Activated CD4-positive, alpha-beta T cell treated with anti-CD3 and anti-CD28 coated beads, Interleukin-2, amount 50 U/mL, for 48 hours (primary cell): ENCODE measurements at regions not wholly inside any gene's neighbourhood (a gene's known extent, or its start where the extent isn't known, plus 50 kb on each side); places are given as distances from the start of the nearest gene placed in this dataset.

ENCODE experiments used
- DNase-seq, 2 experiments: peaks; one replicate each; pipeline ENCODE4 v3.0.0-alpha.2; 2020

DNA sequence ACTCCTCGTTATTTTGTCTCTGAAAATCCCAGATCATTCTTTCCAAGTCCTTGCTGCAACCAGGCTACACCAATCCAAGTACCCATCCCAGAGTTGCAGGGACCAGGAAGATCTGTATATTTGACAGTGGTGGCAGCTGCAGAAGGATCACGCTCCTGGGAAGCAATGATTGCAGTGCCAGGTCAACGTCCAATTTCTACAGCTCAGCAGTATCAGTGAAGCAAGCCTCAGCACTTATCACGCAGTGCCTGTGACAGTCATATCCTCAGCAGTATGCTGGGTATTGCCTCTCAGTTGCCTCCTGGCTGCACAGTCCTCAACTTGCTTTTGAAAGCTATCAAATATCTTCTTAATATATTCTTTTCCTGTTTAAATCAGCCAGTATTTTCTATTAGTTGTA lies 66.7 kb downstream of the BARHL2 start:
- DNase-seq: no peak

DNA sequence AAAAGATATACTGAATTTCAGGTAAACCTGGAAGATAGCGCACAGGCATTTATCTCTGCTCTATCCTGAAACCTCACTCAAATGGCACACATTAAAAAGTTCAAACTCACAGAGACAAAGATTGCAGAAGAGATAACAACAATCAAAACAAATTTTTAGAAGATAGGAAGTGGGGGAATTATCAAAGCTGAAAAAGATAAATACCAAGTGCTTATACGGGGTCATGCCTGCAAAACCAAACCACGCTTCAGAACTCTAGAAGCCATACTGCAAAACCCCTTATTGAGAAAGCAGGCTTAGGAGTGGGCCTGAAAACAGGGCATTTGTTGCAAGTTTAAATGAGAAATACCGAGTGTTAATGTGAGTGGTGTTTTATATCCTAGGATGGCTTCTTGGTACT lies 76.8 kb downstream of the BARHL2 start:
- DNase-seq: no peak

- DNase-seq: no peak
Measured at GRCh38 chr1:90622666-90623065, 94.4 kb downstream of the BARHL2 start.

- DNase-seq: no peak
Measured at GRCh38 chr1:90621986-90622385, 95.1 kb downstream of the BARHL2 start.

DNA sequence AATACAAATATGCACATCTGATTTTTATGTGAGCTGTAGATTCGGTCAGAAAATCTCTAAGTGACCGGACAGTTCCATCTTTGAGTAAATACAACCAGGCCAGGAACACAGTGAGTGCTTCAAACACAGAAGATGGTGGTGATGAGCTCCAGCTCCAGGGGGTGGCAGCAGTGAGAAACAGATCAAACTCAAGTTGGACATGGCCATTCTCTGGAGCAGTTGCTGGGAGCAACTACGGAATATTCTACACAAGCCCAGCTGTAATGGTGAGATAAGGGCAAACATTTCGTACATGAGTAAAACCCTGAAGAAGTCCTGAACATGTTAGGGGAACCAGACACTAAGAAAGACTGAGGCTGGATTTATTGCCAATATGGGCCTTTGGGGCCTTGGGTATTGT lies 100.7 kb downstream of the BARHL2 start:
- DNase-seq: peak in 1 of 2 experiments; percentile 6

DNA sequence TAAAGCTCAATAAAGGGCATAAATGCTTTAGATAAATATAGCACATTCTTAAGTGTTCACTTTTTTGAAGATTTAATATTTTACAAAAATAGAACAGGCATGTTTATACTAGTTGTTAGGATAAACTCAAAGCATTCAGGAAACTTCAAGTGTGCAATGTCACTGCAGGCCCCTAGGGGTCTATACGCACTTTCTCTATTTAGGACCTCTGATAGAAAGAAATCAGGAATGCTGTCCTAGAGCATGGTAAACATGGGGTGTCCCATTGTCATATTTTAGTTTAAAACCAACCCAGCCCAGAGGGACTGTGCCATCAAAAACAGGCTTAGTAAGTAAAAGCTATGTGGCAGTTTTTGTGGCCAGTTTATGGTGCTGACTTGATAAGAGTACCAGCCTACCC lies 102.2 kb downstream of the BARHL2 start:
- no peak for DNase-seq

DNA sequence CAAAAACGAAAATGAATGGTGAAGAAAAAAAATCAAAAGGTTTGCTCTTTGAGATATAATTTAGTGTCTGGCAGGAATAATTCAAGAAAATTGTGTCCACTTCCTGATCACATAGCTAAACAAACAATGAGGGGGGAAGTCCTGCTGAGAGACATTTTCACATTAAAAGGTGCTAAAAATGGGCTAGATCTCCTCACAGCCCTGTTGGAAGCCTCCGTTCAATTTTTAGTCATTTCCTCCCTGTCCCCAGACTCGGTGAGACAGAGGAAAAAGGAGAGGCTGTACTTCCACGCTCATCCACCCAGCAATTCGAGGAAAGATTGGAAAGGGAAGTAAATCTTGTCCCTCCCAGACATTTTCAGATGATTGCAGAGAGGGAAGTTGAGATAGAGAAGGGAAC lies 103.7 kb downstream of the BARHL2 start:
- DNase-seq: no peak

DNA sequence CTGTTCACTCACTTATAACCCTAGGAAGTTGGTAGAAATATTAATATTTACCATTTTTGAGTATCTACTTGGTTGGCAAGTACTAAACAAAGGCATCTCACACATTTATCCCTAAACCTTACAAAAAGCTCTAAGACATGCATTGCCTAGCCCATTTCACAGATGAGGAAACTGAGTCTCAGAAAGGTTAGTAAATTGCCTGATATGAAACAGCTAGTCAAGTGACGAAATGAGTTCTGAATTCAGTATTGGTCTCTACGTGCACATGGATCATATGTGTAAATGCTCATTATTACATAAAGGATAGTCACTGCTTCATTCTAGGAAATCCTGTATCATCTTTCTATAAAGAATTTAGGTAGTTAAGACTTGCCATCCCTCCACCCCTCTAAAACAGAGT lies 105.1 kb downstream of the BARHL2 start:
- DNase-seq: no peak

- DNase-seq: no peak
Measured at GRCh38 chr1:90607736-90608135, 109.4 kb downstream of the BARHL2 start.

DNA sequence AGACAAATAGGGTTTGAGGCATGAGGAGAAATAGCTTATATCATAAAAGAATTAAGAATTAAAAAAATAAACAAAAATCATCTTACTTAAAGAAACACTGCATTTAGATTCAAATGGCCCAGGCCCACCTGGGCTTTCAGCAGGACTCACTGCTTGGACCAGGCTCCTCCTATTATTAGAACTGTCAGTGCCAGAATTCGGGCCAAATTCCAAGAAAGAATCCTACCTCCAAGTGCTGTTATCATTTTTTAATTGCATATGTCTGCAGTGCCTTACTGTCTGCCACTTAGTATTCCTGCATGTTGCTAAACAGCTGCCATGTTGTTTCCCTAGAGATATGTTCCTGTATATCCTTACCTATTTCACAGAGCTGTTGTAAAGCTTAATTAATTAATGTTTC lies 112.0 kb downstream of the BARHL2 start:
- no peak for DNase-seq

GRCh38 chr1:90593312-90593711 lies 123.8 kb downstream of the BARHL2 start:
- DNase-seq: no peak

DNA sequence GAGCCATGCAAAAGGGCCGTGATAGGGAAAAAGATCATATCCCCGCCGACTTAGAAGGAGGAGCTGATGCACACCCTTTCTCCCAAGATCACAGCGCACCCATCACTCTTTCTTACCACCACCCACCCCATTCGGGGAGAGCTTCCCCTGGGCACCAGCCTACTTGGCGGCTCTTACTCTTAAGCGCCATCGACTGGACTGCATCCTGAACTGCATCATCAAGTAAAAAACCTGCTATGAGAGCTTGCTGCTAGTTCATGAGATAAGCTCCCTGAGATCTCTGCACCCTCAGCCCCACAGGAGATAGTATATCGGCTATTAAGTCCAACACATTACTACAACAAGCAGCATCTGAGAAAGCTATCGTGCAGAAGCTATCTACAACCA lies 125.1 kb downstream of the BARHL2 start:
- no peak for DNase-seq

DNA sequence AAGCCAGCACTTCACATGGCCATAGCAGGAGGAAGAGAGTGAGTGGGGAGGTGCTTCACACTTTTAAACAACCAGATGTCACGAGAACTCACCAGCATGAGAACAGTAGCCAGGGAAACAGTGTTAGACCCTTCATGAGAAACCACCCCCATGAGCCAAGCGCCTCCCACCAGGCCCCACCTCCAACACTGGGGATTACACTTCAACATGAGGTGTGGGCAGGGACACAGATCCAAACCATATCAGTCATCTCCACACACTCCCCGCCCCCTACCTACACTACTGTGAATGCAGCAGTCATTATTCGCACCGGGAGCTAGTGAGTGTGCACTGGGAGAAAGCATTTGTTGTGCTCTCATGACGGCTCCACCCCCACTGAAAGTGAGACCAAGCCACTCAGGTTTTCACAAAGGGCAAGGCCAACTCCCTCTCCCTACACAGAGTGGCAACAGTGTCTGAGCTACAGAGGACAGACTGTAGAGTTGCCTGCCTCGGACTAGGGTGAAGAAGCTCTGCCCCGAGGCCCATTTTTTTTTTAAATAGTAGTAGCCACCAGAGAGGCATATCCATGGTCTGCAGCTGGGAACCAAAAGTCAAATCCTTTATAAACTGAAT lies 125.6 kb downstream of the BARHL2 start:
- DNase-seq: no peak

DNA sequence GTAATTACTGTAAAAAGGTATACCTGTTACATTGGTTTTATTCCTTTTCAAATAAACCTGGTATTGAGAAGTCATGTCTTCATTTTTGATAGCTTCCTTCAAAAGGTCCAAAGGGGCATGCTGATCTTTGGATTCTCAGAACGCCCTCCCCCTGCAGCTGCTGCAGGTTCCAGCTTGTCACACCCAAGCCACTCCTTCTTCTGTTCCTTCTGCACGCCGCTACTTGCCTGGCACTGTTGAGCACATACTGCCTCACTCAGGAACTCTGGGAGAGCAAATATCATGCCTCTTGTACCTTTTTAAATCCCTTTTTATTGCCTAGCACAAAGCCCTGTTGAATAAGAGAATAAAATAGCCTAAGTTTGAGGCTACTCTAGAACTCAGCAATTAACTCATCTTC lies 136.9 kb downstream of the BARHL2 start:
- DNase-seq: no peak

DNA sequence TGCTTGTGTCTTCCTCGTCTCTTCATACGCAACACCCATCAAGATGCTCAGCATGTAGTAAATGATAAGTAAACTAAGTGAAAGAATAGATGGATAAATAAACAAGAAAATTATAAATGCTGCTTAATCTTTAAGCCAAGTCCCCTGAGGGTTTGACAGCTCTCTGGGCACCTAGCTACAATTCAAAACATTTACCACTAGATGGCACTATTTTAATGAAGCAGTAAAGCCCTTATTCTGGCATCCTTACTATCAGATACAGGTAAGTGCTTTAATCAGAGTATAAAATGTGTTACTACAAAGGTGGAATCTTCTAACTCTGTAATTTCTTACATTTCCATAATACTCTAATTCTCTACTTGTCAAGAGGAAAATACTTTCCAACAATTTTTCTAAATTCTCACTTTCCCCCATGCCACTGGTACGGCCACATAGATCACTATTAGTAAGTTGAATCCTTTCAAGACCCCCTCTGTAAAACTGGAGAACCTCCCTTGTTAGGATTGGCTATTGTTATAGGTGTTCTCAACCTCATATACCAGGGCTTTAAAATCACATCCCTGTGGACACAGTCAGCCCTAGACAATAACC lies 137.8 kb downstream of the BARHL2 start:
- DNase-seq: no peak

DNA sequence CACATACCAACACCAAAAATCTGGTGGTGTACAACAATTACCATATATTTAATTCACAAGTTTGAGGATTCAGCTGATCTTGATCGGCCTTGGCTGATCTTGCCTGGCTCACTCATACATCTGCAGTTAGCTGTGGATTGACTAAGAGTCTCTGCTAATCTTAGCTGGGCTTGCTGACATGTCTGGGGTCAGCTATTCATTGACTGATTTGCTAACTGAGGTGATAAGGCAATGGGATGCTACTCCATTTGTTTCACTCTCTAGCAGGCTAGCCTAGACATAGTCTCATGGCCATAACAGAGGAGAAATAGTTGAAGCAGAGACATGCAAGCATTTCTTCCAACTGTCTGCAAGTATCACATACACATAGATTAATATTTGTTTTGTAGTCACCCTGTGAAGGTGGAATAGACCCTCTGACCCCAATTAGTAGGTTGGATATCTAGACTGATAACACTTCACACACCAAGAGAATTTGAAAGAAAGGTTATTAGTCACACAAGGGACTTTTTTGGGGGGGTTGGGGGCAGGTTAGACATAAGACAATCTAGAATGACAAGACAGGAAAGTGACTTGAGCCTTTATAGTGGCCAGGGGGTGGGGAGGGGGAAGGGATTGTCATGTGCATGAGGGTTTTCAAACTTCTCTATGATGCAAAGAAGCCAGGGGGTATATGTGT lies 142.3 kb downstream of the BARHL2 start:
- no peak for DNase-seq

DNA sequence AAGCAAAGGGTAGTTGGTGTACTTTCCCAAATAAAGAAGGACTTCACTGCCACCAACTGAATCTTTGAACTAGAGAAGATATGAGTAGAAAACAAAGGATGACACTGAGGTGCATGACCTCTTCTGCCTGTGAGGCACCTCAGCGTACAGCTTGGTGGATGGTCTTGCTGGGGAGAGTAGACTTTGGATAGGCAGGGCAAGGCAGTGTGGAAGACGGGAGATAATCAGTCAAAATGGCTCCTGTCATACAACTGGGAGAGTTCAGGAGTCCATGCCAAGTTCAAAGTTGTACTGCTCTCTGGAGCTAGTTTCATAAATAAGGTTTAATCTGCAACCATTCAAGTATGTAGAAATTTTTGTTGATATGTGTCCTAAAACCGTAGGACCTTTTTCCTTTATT lies 143.4 kb downstream of the BARHL2 start:
- no peak for DNase-seq

DNA sequence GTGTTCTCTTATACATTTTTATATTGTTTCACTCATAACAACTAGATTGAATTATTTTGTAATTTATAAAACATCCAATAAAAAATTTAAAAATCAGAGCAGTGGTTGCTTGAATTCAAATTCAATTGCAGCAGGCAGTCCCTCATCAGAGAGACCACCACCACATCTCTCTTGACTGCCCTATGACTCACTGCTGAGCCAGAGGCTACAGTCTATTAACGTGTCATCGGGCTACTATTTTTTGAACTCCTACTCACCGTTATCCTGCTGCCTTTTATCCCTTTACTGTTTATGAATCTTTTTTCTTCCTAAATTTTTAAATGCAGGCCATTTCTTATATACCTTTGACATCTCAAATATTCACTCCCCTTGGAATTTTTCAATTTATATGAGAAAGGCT lies 144.7 kb downstream of the BARHL2 start:
- no peak for DNase-seq

GRCh38 chr1:90568436-90568835 lies 148.7 kb downstream of the BARHL2 start:
- DNase-seq: no peak

DNA sequence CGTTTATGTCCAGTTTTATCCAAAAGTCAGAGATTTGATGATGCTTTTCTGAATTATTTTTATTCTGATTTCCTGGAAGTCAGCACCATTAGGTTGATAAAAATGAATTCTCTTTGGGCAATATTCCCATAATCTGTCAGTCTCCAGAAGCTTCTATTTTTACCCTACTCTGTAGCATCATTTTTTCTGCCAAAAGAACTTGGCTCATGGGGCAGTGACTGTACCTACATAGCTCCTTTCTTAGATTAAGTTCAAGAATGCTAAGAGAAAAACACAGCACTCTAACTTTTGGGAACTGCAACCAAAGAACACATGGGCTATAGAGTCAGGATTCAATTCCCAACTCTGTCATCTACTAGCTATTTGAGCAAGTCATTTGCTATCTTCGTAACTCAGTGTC lies 152.9 kb downstream of the BARHL2 start:
- DNase-seq: no peak

DNA sequence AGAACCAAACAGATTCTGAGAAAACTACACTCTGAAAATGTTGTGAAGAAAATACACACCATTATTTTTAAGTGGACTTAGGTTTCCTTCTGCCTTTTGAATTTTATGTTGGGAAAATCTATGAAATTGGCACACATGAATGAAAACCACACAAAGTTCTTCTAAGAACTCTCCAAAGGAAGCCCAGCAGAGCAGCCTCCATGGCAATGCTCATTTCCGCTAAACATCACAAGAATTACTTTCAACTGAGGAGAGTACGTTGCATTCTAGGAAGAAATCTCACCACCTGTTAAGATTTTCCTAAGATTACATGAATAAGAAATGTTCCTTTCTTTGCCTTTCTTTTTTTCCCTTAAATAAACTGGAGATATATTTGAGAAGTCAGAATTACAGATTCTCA lies 154.2 kb downstream of the BARHL2 start:
- no peak for DNase-seq

- no peak for DNase-seq
Measured at GRCh38 chr1:90561911-90562310, 155.2 kb downstream of the BARHL2 start.

DNA sequence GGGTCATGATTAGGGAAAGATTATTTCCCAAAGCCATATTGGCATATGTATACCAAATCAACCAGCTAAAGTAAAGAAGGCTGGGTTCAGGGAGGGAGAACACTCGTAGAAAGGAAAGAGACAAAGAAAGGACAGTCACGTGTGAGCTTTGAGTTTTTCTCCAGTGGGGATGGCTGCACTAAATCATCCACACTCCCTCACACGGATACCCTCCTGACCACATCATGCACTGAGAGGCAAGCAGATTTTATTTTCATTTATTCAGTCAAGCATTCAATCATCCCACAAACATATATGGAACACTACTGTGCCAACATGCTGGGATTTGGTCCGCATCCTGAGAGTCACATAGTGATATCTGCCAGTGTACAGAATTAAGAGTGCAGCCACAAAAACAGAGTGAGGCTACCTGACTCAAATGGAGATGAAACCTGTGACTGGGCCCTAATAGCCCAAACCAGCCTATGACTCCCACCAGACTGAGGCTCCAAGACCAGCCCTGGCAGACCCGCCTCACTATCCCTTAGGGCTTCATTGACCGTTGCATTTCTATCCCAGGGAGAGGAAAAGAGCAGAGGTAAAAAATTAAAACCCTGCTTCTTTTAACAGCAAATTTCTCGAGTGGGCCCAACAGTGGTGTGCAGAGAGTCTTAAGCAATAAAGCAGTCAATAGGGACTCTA lies 155.9 kb downstream of the BARHL2 start:
- DNase-seq: no peak

GRCh38 chr1:90558754-90559378 lies 158.2 kb downstream of the BARHL2 start:
- no peak for DNase-seq
